ENCODE measurements at regions not wholly inside any gene's neighbourhood (a gene's known extent, or its start where the extent isn't known, plus 50 kb on each side); places are given as distances from the start of the nearest gene placed in this dataset.

DNA sequence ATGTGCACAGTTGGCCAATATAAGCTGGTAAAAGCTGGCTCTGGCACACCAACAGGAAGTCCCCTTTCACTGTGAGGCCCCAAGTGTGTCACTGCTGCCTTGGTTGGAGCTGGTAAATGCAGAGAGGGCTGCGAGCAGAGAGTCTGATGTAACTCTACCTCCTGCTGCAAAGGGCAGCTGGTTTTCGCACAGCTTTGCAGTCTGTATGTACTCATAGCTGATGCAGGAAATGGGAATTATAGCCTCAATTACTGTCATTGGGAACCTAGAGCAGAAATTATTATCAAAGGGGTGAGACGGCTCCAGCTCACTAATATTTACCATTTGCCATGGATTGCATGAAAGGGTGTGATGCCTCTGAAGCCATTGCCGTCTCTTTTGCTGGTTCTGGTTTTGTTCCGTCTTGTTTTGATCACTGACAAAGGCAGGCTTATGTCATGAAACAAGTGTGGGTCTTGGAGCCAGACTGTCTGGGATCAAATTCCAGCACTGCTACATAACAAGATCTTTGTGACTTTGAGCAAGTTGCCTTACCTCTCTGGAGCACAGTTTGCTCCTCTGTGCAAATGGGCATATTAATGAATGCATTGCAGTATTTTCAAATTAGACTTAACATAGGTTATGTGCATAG, 124.3 kb upstream of the SLC25A48 start:
- TF ChIP-seq, protein P1, sequence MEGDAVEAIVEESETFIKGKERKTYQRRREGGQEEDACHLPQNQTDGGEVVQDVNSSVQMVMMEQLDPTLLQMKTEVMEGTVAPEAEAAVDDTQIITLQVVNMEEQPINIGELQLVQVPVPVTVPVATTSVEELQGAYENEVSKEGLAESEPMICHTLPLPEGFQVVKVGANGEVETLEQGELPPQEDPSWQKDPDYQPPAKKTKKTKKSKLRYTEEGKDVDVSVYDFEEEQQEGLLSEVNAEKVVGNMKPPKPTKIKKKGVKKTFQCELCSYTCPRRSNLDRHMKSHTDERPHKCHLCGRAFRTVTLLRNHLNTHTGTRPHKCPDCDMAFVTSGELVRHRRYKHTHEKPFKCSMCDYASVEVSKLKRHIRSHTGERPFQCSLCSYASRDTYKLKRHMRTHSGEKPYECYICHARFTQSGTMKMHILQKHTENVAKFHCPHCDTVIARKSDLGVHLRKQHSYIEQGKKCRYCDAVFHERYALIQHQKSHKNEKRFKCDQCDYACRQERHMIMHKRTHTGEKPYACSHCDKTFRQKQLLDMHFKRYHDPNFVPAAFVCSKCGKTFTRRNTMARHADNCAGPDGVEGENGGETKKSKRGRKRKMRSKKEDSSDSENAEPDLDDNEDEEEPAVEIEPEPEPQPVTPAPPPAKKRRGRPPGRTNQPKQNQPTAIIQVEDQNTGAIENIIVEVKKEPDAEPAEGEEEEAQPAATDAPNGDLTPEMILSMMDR (IDR thresholded peaks at IDR 0.05; ENCODE audit: low read length) = no peak
- TF ChIP-seq EZH2 (IDR thresholded peaks at IDR 0.05; ENCODE audit: borderline replicate concordance, low read length) = no peak
